ENCODE measurements at regions not wholly inside any gene's neighbourhood (a gene's known extent, or its start where the extent isn't known, plus 50 kb on each side); places are given as distances from the start of the nearest gene placed in this dataset.

- TF ChIP-seq POLR2AphosphoS5 (IDR thresholded peaks at IDR 0.05) (peak; percentile 36), CTCF (IDR thresholded peaks at IDR 0.05) (no peak), POLR2A (IDR thresholded peaks at IDR 0.05) (no peak)
These were observed 88.4 kb upstream of the TAB2 start for GRCh38 chr6:149229096-149229495.
